Brain microvascular endothelial cell (primary cell): ENCODE measurements at regions not wholly inside any gene's neighbourhood (a gene's known extent, or its start where the extent isn't known, plus 50 kb on each side); places are given as distances from the start of the nearest gene placed in this dataset.

ENCODE experiments used
- DNase-seq: peaks from one replicate; pipeline ENCODE4 v3.0.0-alpha.2; 2020
- H3K27ac ChIP-seq: fragments of 250-450 bp; sonication (Bioruptor Pico); 2 replicates; pipeline ENCODE4 v1.5.1; 2020; ENCODE audit warnings: mild to moderate bottlenecking, moderate library complexity
- H3K27me3 ChIP-seq: fragments of 250-450 bp; sonication (Bioruptor Pico); replicated peaks from 2 replicates; pipeline ENCODE4 v1.5.1; 2020; ENCODE audit warnings: mild to moderate bottlenecking
- H3K36me3 ChIP-seq: fragments of 250-450 bp; sonication (Bioruptor Pico); replicated peaks from 2 replicates; pipeline ENCODE4 v1.5.1; 2020; ENCODE audit warnings: mild to moderate bottlenecking
- H3K4me3 ChIP-seq: 2 replicates; pipeline ENCODE4 v1.5.1; 2011; ENCODE audit warnings: low read depth, mild to moderate bottlenecking, control low read depth, low read length, moderate library complexity
- in situ Hi-C: cut with HindIII; loops from 2 replicates; pipeline ENCODE4 v1.10.0; 2017; ENCODE audit warnings: low sequenced_read_pairs, low pct_ligation_motif_present
- TF ChIP-seq, protein P1 (sequence below): IDR thresholded peaks from 2 replicates; pipeline ENCODE4 v1.5.1; 2011; ENCODE audit warnings: low read depth, mild to moderate bottlenecking, moderate library complexity, low read length, control low read depth, inconsistent platforms; ENCODE audit errors: missing control alignments

DNA sequence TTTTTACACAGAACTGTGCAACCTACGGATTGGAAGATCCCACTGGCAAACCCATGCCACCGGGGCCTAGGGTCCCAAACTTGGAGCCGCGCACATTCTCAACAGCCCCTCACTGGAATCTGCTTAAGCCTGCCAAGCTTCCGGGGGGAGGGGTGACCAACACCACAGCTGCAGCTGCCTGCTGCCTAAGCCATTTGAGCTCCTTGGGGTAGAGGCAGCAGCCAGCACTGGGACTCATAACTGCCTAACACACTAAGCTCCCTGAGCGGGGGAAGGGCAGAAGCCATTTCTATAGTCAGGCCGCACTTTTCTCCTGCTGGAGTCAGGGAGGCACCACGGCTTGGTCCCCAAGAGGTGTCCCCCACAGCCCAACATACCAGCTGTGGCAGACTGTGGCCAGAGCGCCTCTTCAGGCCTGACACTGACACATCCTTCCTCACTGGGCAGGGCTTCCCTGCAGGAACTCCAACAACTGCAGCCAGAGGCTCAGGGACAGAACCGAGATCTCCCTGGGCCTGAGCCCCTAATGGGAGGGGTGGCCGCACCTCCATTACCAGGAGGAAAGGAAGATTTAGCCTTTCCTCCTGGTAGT lies 270.3 kb upstream of the ECI2 start:
- TF ChIP-seq, protein P1, sequence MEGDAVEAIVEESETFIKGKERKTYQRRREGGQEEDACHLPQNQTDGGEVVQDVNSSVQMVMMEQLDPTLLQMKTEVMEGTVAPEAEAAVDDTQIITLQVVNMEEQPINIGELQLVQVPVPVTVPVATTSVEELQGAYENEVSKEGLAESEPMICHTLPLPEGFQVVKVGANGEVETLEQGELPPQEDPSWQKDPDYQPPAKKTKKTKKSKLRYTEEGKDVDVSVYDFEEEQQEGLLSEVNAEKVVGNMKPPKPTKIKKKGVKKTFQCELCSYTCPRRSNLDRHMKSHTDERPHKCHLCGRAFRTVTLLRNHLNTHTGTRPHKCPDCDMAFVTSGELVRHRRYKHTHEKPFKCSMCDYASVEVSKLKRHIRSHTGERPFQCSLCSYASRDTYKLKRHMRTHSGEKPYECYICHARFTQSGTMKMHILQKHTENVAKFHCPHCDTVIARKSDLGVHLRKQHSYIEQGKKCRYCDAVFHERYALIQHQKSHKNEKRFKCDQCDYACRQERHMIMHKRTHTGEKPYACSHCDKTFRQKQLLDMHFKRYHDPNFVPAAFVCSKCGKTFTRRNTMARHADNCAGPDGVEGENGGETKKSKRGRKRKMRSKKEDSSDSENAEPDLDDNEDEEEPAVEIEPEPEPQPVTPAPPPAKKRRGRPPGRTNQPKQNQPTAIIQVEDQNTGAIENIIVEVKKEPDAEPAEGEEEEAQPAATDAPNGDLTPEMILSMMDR = no peak
- H3K27ac ChIP-seq = no peak overlapping the region
- H3K36me3 ChIP-seq = no peaks in the 10 kb centered on the region
- in situ Hi-C loops = no loop called here
- no peak for DNase-seq
- H3K27me3 ChIP-seq = no peaks in the 10 kb centered on the region
- no peak overlapping the region for H3K4me3 ChIP-seq

DNA sequence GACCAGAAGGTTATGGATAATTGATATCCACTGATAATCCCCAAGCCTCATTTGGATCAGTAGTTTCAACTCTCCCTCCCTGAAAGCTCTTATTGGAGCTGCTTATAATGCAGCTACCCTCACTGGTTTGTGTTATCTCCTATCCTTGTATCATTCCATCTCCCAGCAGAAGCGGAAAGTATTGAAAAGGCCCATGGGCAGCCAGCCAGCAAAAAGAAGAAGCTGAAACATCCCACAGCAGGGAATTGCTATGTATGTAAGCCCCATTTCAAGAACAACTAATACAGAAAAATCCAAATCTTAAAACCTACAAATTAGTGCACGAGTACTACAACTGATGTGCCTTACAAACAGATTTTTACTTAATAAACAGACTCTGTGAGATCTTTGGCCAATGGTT lies 269.0 kb upstream of the ECI2 start:
- in situ Hi-C loops = no loop called here

DNA sequence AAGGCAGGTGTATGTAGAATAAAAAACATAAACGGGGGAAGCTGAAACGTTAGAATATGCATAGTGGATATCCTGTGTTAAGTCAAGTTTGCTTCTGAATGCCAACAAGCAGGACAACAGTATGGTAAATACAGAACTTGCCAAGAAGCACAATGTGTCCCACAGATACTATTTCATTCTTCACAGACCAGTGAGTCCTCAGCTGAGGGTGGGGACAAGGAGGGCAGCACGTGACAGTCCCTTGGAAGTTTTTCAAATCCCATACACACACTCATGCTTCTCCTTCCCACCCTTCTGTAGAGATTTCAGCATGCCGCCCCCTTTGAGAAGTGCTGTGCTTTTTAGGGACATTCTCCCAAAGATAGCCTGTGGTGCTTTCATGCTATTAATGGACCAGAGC lies 268.5 kb upstream of the ECI2 start:
- in situ Hi-C loops = no loop called here
- Histone ChIP-seq H3K27me3 (no peaks in the 10 kb centered on the region), H3K4me3 (no peak overlapping the region), H3K36me3 (no peaks in the 10 kb centered on the region), H3K27ac (no peak overlapping the region)
- TF ChIP-seq, protein P1 = no peak
- no peak for DNase-seq

More for the DNA sequence above, 269.0 kb upstream of the ECI2 start:
- Histone ChIP-seq H3K27me3 (no peaks in the 10 kb centered on the region), H3K36me3 (no peaks in the 10 kb centered on the region), H3K27ac (no peak overlapping the region), H3K4me3 (no peak overlapping the region)
- TF ChIP-seq, protein P1 = no peak
- DNase-seq = peak; percentile 13

DNA sequence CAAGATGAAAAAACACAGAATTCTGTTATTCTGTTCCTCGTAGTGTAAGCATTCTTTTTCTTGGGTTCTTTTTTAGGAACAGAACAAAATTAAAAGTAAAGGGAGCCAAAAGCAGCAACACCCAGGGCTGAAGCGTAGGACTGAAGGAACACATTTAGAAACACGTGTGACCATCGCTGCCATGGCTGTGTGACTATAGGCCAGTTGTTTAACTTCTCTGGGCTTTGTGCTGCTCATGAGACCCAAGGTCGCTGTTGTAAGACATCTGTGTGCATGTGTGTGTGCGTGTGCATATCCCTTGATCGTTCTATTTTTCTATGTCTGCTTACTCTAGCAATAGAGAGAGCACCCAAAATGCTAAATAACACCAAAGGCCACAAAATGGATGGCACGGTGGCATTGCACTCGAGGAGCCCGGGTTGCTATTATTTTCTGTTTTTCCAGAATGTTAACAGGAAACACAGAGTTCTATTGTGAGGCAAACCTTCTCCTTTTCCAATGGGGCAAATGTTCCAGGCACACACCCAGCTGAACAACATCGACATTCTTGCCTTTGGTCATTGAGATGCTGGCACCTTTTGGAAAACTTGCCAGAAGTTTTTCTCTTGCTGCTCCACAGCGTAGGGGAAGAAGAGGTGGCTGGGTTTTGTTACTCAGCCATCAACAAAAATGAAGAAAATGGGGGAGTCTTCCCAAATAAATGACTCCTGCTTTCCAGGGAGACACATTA lies 267.8 kb upstream of the ECI2 start:
- no peaks in the 10 kb centered on the region for H3K27me3 ChIP-seq
- TF ChIP-seq, protein P1 = no peak
- no peak for DNase-seq
- peak overlapping the region; percentile 6 for H3K27ac ChIP-seq
- no peaks in the 10 kb centered on the region for H3K36me3 ChIP-seq
- no peak overlapping the region for H3K4me3 ChIP-seq
- in situ Hi-C loops = no loop called here

DNA sequence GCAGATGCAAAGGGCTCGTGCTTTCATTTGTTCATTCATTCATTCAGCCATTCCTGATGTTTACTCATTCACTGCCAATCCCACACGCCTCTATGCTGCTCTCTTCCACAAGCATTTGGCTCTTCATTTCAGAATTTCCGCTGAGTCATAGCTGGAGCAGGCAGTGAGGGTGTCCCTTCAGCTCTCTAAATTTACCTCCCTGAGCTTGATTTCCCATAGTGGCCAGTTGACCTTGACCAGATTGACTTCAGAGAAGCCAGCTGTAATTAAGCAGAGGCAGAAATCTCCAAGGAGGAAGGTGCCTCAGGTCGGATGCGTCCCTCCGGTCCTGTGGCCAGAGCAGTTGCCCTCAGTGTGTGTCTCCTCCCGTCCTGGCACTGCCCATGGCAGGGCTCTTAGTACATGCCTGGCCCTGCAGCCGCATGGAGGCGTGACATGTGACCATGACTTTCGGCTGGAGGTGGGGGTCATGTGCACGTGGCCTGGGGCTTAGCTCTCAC lies 267.2 kb upstream of the ECI2 start:
- TF ChIP-seq, protein P1 = no peak
- Histone ChIP-seq H3K36me3 (no peaks in the 10 kb centered on the region), H3K4me3 (no peak overlapping the region), H3K27me3 (no peaks in the 10 kb centered on the region), H3K27ac (peak overlapping the region; percentile 6)
- peak; percentile 76 for DNase-seq
- in situ Hi-C loops = no loop called here
